GM10266 (cell line): ENCODE measurements at regions not wholly inside any gene's neighbourhood (a gene's known extent, or its start where the extent isn't known, plus 50 kb on each side); places are given as distances from the start of the nearest gene placed in this dataset.

Experiments
- DNase-seq: peaks from one replicate; pipeline ENCODE4 v3.0.0; 2012; ENCODE audit errors: extremely low spot score
- TF ChIP-seq, protein P1 (sequence below): IDR thresholded peaks from 2 replicates; pipeline ENCODE4 v1.5.1; 2012; ENCODE audit warnings: mild to moderate bottlenecking, low read depth; ENCODE audit not compliant: control insufficient read depth, insufficient read depth; ENCODE audit errors: missing control alignments

DNA sequence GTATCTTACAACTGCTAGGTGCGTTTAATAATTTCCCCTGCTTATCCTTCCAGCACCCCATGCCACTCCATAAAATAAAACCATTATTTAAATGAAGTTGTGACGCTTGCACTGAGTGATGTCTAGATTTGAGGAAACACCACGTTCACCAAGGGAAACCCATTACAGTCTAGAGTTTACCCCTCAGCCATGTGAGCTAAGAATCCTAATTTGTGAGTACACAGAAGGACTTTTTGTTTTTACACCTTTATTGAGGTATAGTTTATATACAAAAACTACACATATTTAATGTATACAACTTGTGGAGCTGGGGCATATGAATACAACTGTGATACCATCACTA, 326.8 kb downstream of the RAPGEF2 start:
- TF ChIP-seq, protein P1, sequence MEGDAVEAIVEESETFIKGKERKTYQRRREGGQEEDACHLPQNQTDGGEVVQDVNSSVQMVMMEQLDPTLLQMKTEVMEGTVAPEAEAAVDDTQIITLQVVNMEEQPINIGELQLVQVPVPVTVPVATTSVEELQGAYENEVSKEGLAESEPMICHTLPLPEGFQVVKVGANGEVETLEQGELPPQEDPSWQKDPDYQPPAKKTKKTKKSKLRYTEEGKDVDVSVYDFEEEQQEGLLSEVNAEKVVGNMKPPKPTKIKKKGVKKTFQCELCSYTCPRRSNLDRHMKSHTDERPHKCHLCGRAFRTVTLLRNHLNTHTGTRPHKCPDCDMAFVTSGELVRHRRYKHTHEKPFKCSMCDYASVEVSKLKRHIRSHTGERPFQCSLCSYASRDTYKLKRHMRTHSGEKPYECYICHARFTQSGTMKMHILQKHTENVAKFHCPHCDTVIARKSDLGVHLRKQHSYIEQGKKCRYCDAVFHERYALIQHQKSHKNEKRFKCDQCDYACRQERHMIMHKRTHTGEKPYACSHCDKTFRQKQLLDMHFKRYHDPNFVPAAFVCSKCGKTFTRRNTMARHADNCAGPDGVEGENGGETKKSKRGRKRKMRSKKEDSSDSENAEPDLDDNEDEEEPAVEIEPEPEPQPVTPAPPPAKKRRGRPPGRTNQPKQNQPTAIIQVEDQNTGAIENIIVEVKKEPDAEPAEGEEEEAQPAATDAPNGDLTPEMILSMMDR, result no peak
- DNase-seq, result no peak

DNA sequence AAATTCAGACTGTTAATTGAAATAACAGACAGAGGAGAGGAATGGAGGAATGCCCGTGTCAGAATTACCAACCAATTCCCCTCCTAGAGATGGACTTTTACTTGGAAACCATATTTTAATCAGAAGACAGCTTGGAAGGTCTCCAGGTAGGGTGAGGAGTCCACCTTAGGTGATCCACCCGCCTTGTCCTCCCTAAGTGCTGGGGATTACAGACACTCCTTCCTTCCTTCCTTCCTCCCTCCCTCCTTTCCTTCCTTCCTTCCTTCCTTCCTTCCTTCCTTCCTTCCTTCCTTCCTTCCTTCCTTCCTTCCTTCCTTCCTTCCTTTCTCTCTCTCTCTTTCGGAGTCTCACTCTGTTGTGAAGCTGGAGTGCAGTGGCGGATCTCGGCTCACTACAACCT, 328.0 kb downstream of the RAPGEF2 start:
- TF ChIP-seq, protein P1, result no peak
- DNase-seq, result no peak

DNA sequence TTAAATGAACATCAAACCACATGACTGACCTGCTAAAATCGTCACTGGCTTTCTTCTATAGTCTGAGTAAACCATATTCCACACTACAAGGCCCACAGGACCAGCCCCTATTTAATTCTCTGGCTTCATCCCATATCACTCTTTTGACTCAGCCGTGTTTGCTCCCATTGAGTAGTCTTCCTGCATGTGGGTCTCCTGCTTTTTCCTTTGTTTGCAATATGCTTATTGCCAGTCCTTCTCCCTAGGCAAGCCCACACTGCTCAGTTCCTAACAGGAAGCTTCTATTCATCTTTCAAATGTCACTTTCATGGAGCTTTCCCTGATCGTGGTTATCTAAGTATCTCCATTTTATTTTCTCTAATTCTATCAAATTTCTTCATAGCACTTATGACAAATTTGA, 329.6 kb downstream of the RAPGEF2 start:
- DNase-seq, result no peak
- TF ChIP-seq, protein P1, result no peak

DNA sequence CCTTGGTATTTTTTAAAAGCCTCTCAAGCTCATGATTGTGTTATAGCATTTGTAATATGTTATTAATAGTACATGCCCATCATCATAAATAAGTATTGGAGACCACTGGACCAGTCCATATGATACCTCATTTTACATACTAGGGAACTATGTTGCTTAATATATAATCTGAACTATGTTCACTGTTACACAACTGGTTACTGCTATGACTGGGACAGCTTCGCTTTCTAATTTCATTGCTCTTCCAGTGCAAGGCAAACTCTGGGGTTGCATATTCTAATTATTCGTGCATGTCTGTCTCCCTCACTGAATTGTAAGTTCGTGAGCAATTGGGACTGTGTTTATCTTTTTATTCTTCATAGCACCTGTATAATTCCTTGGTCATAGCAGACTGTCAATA, 330.5 kb downstream of the RAPGEF2 start:
- no peak for DNase-seq
- TF ChIP-seq, protein P1, result no peak

DNA sequence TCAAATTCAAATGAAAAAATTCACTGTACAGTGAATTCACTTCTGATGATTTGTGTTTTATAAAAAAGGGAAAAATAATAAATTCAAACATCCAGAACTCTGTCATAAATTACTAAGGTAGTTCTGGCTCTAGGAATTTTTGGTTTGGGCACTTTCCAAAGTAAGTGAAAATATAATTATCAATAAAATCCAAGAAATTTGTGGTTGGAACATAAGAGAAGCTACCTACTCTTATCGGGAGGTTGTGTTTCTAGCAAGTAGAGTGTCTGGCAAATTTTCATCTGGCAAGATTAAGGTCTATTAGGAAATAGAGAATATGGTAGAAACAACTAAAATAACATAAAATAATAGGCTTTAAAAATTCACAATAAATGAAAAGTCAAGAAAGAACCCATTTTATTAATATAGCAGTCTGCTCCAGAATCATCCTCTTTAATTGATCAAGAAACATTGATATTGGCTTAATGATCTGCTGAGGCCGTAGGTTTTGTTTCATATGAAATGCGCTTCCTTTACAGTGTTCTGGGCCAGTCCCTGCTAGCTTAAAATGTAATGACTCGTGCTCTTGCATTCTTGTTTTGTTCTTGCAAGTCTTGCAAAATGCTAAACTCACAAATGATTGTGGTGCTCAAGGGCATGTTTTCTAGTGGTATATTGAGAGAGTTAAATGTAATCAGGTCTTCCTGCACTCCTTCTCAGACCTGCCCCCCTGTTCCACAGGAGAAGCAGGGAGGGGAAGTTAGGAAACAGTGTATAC, 331.4 kb downstream of the RAPGEF2 start:
- TF ChIP-seq, protein P1, result no peak
- no peak for DNase-seq

DNA sequence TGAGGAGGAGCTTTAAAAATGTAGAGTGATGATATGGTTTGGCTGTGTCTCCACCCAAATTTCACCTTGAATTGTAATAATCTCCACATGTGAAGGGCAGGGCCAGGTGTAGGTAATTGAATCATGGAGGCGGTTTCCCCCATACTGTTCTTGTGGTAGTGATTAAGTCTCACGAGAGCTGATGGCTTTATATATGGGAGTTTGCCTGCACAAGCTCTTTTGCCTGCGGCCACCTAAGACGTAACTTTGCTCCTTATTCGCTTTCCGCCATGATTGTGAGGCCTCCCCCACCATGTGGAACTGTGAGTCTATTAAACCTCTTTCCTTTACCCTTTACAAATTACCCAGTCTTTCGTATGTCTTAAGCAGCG, 332.0 kb downstream of the RAPGEF2 start:
- TF ChIP-seq, protein P1, result no peak
- no peak for DNase-seq

DNA sequence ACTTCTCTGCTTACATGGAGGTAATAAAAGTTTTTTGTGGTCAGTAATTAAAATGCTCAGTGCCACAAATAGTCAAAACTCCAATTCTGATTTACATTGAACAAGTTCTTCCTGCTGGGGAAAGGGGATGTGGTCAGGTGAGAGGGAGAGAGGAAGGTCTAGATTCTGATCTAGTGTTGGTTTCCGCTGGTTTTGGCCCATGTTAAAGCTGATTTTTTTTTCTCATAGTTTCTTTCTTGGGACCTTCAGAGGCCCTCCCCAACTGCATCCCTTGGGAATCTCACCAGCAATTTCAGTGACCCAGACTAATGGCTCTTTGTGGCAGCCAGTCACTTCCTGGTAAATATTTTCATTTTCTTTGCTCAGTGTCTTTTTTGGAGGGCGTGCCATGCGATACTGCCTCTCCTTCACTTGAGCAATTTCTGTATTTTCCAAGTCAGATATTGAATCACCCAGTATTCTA, 332.7 kb downstream of the RAPGEF2 start:
- TF ChIP-seq, protein P1, result no peak
- DNase-seq, result no peak
